Stomach (tissue), 4 donors: ENCODE measurements at regions not wholly inside any gene's neighbourhood (a gene's known extent, or its start where the extent isn't known, plus 50 kb on each side); places are given as distances from the start of the nearest gene placed in this dataset.

ENCODE experiments used
- EP300 ChIP-seq: sonication (generic); formaldehyde crosslinking; IDR thresholded peaks from one replicate; pipeline ENCODE4 v1.6.1; 2017; ENCODE audit warnings: antibody characterized with exemption
- POLR2A ChIP-seq, 4 donors: fragments of 450-650 bp; IDR thresholded peaks; one replicate each; pipeline ENCODE4 v1.6.1; 2016; ENCODE audit warnings: antibody characterized with exemption in 4 of 4, control low read depth in 2 of 4, mild to moderate bottlenecking in 1 of 4, moderate library complexity in 1 of 4
- TF ChIP-seq, protein P1 (sequence below), 7 experiments: fragments of 450-650 bp in 4 of 7; fragments of 200-600 bp in 3 of 7; sonication (generic) in 3 of 7; IDR thresholded peaks; one replicate each; pipeline ENCODE4 v1.5.1; 2016 to 2019; ENCODE audit warnings: antibody characterized with exemption in 7 of 7, control low read depth in 2 of 7, mild to moderate bottlenecking in 1 of 7

DNA sequence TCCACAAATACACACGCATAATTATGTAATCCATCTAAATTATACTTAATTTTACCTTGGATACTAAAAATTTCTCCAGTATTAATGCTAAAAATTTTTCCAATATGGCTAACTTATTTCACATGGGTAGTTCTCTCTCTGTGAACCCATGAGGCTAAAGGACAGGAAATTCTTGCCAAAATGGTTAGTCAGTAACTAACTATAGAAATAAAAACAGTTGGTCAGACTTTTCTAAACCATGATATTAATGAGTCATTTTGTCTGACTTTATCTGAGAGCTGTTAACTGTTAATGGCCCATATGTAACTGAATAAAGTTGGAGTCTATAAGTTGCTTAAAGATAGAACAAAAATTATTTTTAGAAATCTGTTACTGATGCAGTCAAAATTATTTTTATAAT, 549.4 kb downstream of the TLL1 start:
- TF ChIP-seq, protein P1, sequence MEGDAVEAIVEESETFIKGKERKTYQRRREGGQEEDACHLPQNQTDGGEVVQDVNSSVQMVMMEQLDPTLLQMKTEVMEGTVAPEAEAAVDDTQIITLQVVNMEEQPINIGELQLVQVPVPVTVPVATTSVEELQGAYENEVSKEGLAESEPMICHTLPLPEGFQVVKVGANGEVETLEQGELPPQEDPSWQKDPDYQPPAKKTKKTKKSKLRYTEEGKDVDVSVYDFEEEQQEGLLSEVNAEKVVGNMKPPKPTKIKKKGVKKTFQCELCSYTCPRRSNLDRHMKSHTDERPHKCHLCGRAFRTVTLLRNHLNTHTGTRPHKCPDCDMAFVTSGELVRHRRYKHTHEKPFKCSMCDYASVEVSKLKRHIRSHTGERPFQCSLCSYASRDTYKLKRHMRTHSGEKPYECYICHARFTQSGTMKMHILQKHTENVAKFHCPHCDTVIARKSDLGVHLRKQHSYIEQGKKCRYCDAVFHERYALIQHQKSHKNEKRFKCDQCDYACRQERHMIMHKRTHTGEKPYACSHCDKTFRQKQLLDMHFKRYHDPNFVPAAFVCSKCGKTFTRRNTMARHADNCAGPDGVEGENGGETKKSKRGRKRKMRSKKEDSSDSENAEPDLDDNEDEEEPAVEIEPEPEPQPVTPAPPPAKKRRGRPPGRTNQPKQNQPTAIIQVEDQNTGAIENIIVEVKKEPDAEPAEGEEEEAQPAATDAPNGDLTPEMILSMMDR (IDR thresholded peaks at IDR 0.05) = no peak
- TF ChIP-seq EP300 (no peak), POLR2A (IDR thresholded peaks at IDR 0.05) (no peak)
